ENCODE measurements at regions not wholly inside any gene's neighbourhood (a gene's known extent, or its start where the extent isn't known, plus 50 kb on each side); places are given as distances from the start of the nearest gene placed in this dataset.

DNA sequence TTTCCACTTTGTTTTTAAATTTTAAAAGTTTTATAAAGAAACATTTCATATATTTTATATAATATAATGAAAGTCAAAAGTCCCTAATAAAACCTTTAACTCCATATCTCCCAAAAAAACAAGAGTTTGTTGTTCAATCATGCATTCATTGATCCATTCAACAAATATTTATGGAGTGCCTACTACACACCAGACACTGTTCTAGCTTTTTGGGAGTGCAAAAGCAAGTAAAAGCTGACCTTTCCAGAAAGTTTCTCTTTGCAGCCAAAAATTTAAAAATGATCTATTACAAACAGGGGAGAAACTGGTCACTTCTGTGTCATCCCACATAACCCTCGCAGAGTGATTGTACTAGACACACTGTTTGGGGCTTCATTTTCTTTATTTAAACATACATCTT is 740.0 kb upstream of the TBX3 start:
- CTCF ChIA-PET: interaction anchor here (0.6 kb wide), 1 partner anchor 1651 kb away, joined by 3 read pairs; no protein-coding TSS in a partner anchor
- H3K9me3 Mint-ChIP-seq (ENCODE audit: low read depth, unreplicated experiment): peaks cover 7% of the 10 kb centered on the region
- intact Hi-C loops (cut with micrococcal nuclease; ENCODE audit: unreplicated experiment): no loop called here

DNA sequence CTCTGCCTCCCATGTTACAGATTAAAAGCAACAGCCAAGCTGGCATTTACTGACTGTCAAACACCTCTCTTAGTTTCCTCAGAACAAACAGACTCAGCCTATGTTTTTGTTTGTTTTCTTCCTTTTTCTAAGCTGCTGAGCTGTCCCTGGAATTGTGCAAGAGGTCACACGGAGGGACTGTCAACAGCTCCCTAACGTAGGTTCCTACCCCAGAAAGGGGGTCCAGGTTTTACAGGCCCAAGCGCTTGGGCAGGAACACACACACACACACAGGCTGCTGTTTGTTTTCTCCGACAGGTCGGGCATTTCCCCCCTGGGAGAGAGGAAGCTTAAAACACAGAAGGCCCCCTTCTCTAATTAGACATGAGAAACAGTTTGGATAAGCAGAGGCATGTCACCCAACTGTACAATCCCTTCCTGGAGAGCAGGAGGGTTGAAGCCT is 739.6 kb upstream of the TBX3 start:
- H3K9me3 Mint-ChIP-seq (ENCODE audit: low read depth, unreplicated experiment): peaks cover 7% of the 10 kb centered on the region
- TF ChIP-seq CTCF (IDR thresholded peaks at IDR 0.05; ENCODE audit: unreplicated experiment): no peak
- no peak for DNase-seq
- H3K36me3 Mint-ChIP-seq (ENCODE audit: insufficient read depth, unreplicated experiment): no peaks in the 10 kb centered on the region
- intact Hi-C loops (cut with micrococcal nuclease; ENCODE audit: unreplicated experiment): no loop called here
- H3K27ac Mint-ChIP-seq (ENCODE audit: unreplicated experiment): no peak overlapping the region
- no peak overlapping the region for H3K4me3 Mint-ChIP-seq (ENCODE audit: low read depth, unreplicated experiment)
- H3K27me3 Mint-ChIP-seq (ENCODE audit: unreplicated experiment): no peaks in the 10 kb centered on the region
- no peaks in the 10 kb centered on the region for H3K4me1 Mint-ChIP-seq (ENCODE audit: low read depth, unreplicated experiment)
- CTCF ChIA-PET: no interaction called here
- BruUV-seq (replicated peaks): no TSS peak

More for the DNA sequence above, 740.0 kb upstream of the TBX3 start:
- H3K27me3 Mint-ChIP-seq (ENCODE audit: unreplicated experiment): no peaks in the 10 kb centered on the region
- no TSS peak for BruUV-seq (replicated peaks)
- no peaks in the 10 kb centered on the region for H3K4me1 Mint-ChIP-seq (ENCODE audit: low read depth, unreplicated experiment)
- TF ChIP-seq CTCF (IDR thresholded peaks at IDR 0.05; ENCODE audit: unreplicated experiment): no peak
- no peaks in the 10 kb centered on the region for H3K36me3 Mint-ChIP-seq (ENCODE audit: insufficient read depth, unreplicated experiment)
- no peak overlapping the region for H3K27ac Mint-ChIP-seq (ENCODE audit: unreplicated experiment)
- H3K4me3 Mint-ChIP-seq (ENCODE audit: low read depth, unreplicated experiment): no peak overlapping the region
- DNase-seq: no peak

GRCh38 chr12:115422845-115423545 is 739.0 kb upstream of the TBX3 start:
- Mint-ChIP-seq H3K4me1 (ENCODE audit: low read depth, unreplicated experiment) (no peaks in the 10 kb centered on the region), H3K27me3 (ENCODE audit: unreplicated experiment) (no peaks in the 10 kb centered on the region), H3K4me3 (ENCODE audit: low read depth, unreplicated experiment) (no peak overlapping the region), H3K27ac (ENCODE audit: unreplicated experiment) (no peak overlapping the region), H3K36me3 (ENCODE audit: insufficient read depth, unreplicated experiment) (no peaks in the 10 kb centered on the region), H3K9me3 (ENCODE audit: low read depth, unreplicated experiment) (peaks cover 7% of the 10 kb centered on the region)
- TF ChIP-seq CTCF (IDR thresholded peaks at IDR 0.05; ENCODE audit: unreplicated experiment): no peak
- no TSS peak for BruUV-seq (replicated peaks)
- intact Hi-C loops (cut with micrococcal nuclease; ENCODE audit: unreplicated experiment): no loop called here
- CTCF ChIA-PET: interaction anchor here (0.7 kb wide), 1 partner anchor 493 kb away, joined by 5 read pairs; no protein-coding TSS in a partner anchor
- no peak for DNase-seq

DNA sequence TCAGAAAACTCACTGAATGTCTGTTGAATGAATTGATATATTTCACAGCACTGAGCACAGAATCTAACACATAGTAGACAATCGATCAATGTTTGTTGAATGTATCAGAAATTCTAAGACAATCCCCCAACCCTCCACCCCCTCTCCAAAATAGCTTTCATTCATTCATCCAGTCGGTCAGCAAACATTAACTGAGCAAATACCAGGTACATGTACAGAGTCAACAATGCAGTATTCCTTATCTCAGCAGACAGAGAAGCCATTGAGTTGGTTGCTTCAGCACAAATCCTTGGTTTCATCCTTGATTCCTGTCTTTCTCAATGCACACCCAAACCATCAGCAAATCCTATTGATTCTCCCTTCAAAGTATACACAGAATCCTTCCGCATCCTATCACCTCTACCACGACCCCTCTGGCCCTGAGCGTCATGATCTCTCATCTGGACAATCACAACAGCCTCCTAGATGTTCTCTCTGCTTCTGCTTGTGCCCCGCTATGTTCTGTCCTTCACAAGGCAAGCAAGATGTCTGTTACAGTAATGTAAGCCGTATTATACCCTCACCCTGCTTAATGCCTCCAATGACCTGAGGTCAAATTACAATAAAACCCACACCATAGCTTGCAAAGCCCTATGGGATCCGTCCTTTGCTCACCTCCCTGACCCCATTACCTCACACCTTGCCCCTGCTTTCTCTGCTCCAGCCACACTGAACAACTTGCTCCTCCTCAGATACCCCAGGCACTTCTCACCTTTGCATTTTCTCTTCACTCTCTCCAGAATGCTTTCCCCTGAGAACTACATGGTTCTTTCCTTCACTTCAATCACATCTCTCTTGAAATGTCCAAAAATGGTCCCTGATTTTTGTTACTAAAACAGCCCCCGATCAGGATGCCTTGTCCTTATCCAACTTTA is 738.1 kb upstream of the TBX3 start:
- Mint-ChIP-seq H3K27ac (ENCODE audit: unreplicated experiment) (no peak overlapping the region), H3K4me3 (ENCODE audit: low read depth, unreplicated experiment) (no peak overlapping the region), H3K4me1 (ENCODE audit: low read depth, unreplicated experiment) (no peaks in the 10 kb centered on the region), H3K27me3 (ENCODE audit: unreplicated experiment) (no peaks in the 10 kb centered on the region), H3K9me3 (ENCODE audit: low read depth, unreplicated experiment) (peaks cover 4% of the 10 kb centered on the region), H3K36me3 (ENCODE audit: insufficient read depth, unreplicated experiment) (no peaks in the 10 kb centered on the region)
- intact Hi-C loops (cut with micrococcal nuclease; ENCODE audit: unreplicated experiment): no loop called here
- no TSS peak for BruUV-seq (replicated peaks)
- TF ChIP-seq CTCF (IDR thresholded peaks at IDR 0.05; ENCODE audit: unreplicated experiment): no peak
- DNase-seq: no peak
- CTCF ChIA-PET: interaction anchor here (0.7 kb wide), 1 partner anchor 494 kb away, joined by 5 read pairs; no protein-coding TSS in a partner anchor

Measured in Calu3 (cell line).